KMS-11 (cell line): ENCODE measurements at regions not wholly inside any gene's neighbourhood (a gene's known extent, or its start where the extent isn't known, plus 50 kb on each side); places are given as distances from the start of the nearest gene placed in this dataset.

ENCODE experiments used
- H2AFZ ChIP-seq: fragments of 200-600 bp; sonication (generic); 2 replicates; pipeline ENCODE4 v1.6.1; 2016; ENCODE audit warnings: antibody characterized with exemption, mixed run types, low read depth
- H3K27ac ChIP-seq: fragments of 200-600 bp; sonication (generic); 2 replicates; pipeline ENCODE4 v1.6.1; 2016; ENCODE audit warnings: mild to moderate bottlenecking, mixed run types
- H3K27me3 ChIP-seq: fragments of 200-600 bp; sonication (generic); 2 replicates; pipeline ENCODE4 v1.6.1; 2017; ENCODE audit warnings: mild to moderate bottlenecking, low read depth, mixed run types, moderate library complexity; ENCODE audit not compliant: insufficient read depth
- H3K36me3 ChIP-seq: fragments of 200-600 bp; sonication (generic); 2 replicates; pipeline ENCODE4 v1.6.1; 2017; ENCODE audit warnings: mild to moderate bottlenecking, mixed run types; ENCODE audit not compliant: insufficient read depth
- H3K4me1 ChIP-seq: fragments of 200-600 bp; sonication (generic); 2 replicates; pipeline ENCODE4 v1.6.1; 2016; ENCODE audit warnings: mild to moderate bottlenecking, low read depth, mixed run types; ENCODE audit not compliant: poor library complexity, severe bottlenecking
- H3K4me2 ChIP-seq: fragments of 200-600 bp; sonication (generic); 2 replicates; pipeline ENCODE4 v1.7.0; 2016; ENCODE audit warnings: mild to moderate bottlenecking, mixed run types
- H3K4me3 ChIP-seq: fragments of 200-600 bp; sonication (generic); IDR thresholded peaks from 2 replicates; pipeline ENCODE4 v1.6.1; 2017; ENCODE audit warnings: low read depth, low read length, mixed read lengths; ENCODE audit not compliant: insufficient read depth
- H3K79me2 ChIP-seq: fragments of 200-600 bp; sonication (generic); 2 replicates; pipeline ENCODE4 v1.6.1; 2016; ENCODE audit warnings: low read depth, mixed run types; ENCODE audit not compliant: insufficient read depth
- H3K9ac ChIP-seq: fragments of 200-600 bp; sonication (generic); 2 replicates; pipeline ENCODE4 v1.6.1; 2016; ENCODE audit warnings: mild to moderate bottlenecking, mixed run types
- H4K20me1 ChIP-seq: fragments of 200-600 bp; sonication (generic); 2 replicates; pipeline ENCODE4 v1.6.1; 2016; ENCODE audit warnings: mild to moderate bottlenecking, mixed run types; ENCODE audit not compliant: insufficient read depth
- TF ChIP-seq, protein P1 (sequence below): fragments of 200-600 bp; sonication (generic); conservative IDR thresholded peaks from 2 replicates; pipeline ENCODE4 v1.6.1; 2017; ENCODE audit warnings: low read depth, mild to moderate bottlenecking, antibody characterized with exemption, low read length, moderate library complexity, mixed read lengths

DNA sequence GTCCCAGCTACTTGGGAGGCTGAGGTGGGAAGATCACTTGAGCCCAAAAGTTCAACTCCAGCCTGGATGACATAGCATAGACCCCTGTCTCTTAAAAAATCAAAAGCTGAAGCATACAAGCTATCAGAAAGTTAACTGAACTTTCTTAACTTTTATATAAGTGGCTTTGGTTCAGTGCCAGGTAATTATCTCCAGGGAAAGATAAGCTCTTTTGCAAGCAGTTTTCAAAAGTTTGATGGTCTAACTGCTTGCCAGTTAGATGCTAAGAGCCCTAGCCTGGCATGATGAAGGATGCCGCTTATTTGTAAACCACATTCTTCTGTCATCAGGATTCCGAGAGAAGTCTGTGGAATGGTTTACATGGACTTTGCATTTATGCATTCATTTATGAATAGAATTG, 409.1 kb downstream of the AEBP2 start:
- Histone ChIP-seq H3K27ac (no peak overlapping the region), H3K79me2 (no peaks in the 10 kb centered on the region), H3K4me1 (no peaks in the 10 kb centered on the region), H4K20me1 (no peaks in the 10 kb centered on the region), H3K27me3 (no peaks in the 10 kb centered on the region), H3K36me3 (no peaks in the 10 kb centered on the region), H2AFZ (no peak overlapping the region), H3K9ac (no peak overlapping the region), H3K4me3 (no peak overlapping the region), H3K4me2 (no peak overlapping the region)
- TF ChIP-seq, protein P1, sequence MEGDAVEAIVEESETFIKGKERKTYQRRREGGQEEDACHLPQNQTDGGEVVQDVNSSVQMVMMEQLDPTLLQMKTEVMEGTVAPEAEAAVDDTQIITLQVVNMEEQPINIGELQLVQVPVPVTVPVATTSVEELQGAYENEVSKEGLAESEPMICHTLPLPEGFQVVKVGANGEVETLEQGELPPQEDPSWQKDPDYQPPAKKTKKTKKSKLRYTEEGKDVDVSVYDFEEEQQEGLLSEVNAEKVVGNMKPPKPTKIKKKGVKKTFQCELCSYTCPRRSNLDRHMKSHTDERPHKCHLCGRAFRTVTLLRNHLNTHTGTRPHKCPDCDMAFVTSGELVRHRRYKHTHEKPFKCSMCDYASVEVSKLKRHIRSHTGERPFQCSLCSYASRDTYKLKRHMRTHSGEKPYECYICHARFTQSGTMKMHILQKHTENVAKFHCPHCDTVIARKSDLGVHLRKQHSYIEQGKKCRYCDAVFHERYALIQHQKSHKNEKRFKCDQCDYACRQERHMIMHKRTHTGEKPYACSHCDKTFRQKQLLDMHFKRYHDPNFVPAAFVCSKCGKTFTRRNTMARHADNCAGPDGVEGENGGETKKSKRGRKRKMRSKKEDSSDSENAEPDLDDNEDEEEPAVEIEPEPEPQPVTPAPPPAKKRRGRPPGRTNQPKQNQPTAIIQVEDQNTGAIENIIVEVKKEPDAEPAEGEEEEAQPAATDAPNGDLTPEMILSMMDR, result no peak

DNA sequence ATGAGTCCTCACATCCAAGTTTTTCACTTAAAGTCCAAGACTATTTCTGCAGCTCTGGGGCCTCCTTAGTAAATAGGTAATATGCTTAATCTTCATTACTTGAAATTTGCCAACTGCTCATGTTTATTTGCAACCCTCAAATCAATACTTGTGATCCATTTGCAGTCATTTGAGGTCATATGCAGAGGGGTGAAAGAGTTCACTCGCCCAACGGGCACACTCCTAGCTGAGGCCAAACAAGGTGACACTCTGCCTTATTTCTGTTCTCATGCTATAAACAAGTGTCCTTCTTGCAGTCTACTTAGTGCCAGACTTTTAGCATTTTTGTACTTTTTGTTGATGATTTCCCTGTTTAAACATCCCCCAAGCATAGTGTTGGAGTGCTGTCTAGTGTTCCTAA, 409.9 kb downstream of the AEBP2 start:
- TF ChIP-seq, protein P1, result no peak
- Histone ChIP-seq H3K27ac (no peak overlapping the region), H3K9ac (no peak overlapping the region), H3K4me3 (no peak overlapping the region), H3K79me2 (no peaks in the 10 kb centered on the region), H2AFZ (no peak overlapping the region), H3K4me1 (no peaks in the 10 kb centered on the region), H3K27me3 (no peaks in the 10 kb centered on the region), H3K36me3 (no peaks in the 10 kb centered on the region), H4K20me1 (no peaks in the 10 kb centered on the region), H3K4me2 (no peak overlapping the region)

DNA sequence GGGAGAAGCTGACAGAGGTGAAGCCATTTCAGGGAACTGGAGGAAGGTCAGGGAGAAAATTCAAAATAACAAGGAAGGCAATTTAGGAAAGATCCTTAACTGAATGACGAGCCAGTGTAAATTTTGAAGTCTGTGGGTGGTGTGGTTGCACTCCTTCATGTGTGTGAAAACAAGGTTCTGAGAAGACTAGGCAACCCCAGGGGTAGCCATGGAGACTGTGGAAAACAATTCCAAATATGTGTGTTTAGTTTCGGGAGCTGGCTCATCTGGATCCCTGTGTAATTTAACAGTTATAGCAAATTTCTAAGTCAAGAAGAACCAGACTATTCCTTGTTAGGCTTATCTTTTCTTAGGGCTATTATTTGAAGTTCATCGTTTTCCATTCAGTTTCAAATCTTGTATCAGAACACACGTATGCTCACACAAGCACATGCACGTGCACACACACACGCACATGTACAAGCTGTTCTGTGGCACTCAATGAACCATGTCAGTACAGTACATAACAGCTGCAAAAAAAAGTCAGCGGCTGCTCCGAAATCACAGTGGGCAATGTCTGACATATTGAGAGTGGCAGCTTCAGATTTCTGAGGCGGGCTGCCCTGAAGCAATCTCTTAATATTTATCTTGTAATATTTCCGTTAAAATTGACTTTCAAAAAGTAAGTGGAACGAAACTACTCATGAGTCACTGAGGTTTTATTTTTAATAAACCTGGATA, 411.2 kb downstream of the AEBP2 start:
- no peaks in the 10 kb centered on the region for H3K4me1 ChIP-seq
- H3K27me3 ChIP-seq, result no peaks in the 10 kb centered on the region
- no peak overlapping the region for H2AFZ ChIP-seq
- no peaks in the 10 kb centered on the region for H3K79me2 ChIP-seq
- no peak overlapping the region for H3K9ac ChIP-seq
- TF ChIP-seq, protein P1, result no peak
- H3K27ac ChIP-seq, result no peak overlapping the region
- no peak overlapping the region for H3K4me3 ChIP-seq
- no peaks in the 10 kb centered on the region for H4K20me1 ChIP-seq
- no peak overlapping the region for H3K4me2 ChIP-seq
- no peaks in the 10 kb centered on the region for H3K36me3 ChIP-seq

- Histone ChIP-seq H3K79me2 (no peaks in the 10 kb centered on the region), H3K4me2 (no peak overlapping the region), H4K20me1 (no peaks in the 10 kb centered on the region), H3K4me1 (no peaks in the 10 kb centered on the region), H3K27me3 (no peaks in the 10 kb centered on the region), H3K36me3 (no peaks in the 10 kb centered on the region), H3K9ac (no peak overlapping the region), H3K4me3 (no peak overlapping the region), H2AFZ (no peak overlapping the region), H3K27ac (no peak overlapping the region)
- TF ChIP-seq, protein P1, result no peak
These were observed 413.0 kb downstream of the AEBP2 start for GRCh38 chr12:19852100-19852855.
